ENCODE measurements at regions not wholly inside any gene's neighbourhood (a gene's known extent, or its start where the extent isn't known, plus 50 kb on each side); places are given as distances from the start of the nearest gene placed in this dataset.

- no peaks in the 10 kb centered on the region for H3K4me1 ChIP-seq (ENCODE audit: insufficient read depth, low read length, severe bottlenecking)
- no peaks in the 10 kb centered on the region for H3K27me3 ChIP-seq (ENCODE audit: insufficient read depth, low read length)
- no peak overlapping the region for H3K9ac ChIP-seq (ENCODE audit: low read length)
- H3K36me3 ChIP-seq (ENCODE audit: insufficient read depth, low read length), result no peaks in the 10 kb centered on the region
- H3K79me2 ChIP-seq (ENCODE audit: insufficient read depth, low read length), result no peaks in the 10 kb centered on the region
- H3K27ac ChIP-seq (ENCODE audit: low read depth, low read length, poor library complexity, severe bottlenecking), result no peak overlapping the region
- TF ChIP-seq EZH2 (IDR thresholded peaks at IDR 0.05; ENCODE audit: borderline replicate concordance, low read length) (no peak), CTCF (IDR thresholded peaks at IDR 0.05; ENCODE audit: low read length) (no peak)
- no peak overlapping the region for H3K4me2 ChIP-seq (ENCODE audit: low read length)
- H3K9me3 ChIP-seq (ENCODE audit: low read length), result no peaks in the 10 kb centered on the region
- H4K20me1 ChIP-seq (ENCODE audit: insufficient read depth, low read length), result no peaks in the 10 kb centered on the region
- H3F3A ChIP-seq (ENCODE audit: insufficient read depth, low read length), result no peaks in the 10 kb centered on the region
- H3K4me3 ChIP-seq (ENCODE audit: low read depth, low read length, poor library complexity, severe bottlenecking), result no peak overlapping the region
- H2AFZ ChIP-seq (ENCODE audit: low read length), result no peak overlapping the region
- H3K9me2 ChIP-seq (ENCODE audit: low read depth, low read length), result no peaks in the 10 kb centered on the region
Measured at GRCh38 chr12:125276567-125276966, 211.3 kb downstream of the AACS start.

GRCh38 chr12:125280482-125281377 is 215.5 kb downstream of the AACS start:
- no peak overlapping the region for H3K4me3 ChIP-seq (ENCODE audit: low read depth, low read length, poor library complexity, severe bottlenecking)

GRCh38 chr12:125282921-125283320 is 217.7 kb downstream of the AACS start:
- Histone ChIP-seq H4K20me1 (ENCODE audit: insufficient read depth, low read length) (no peaks in the 10 kb centered on the region), H3K4me1 (ENCODE audit: insufficient read depth, low read length, severe bottlenecking) (no peaks in the 10 kb centered on the region), H3K27me3 (ENCODE audit: insufficient read depth, low read length) (0 out of 2 replicates have a peak, but pooled peaks cover 5% of the 10 kb centered on the region), H3K36me3 (ENCODE audit: insufficient read depth, low read length) (no peaks in the 10 kb centered on the region), H3K9me2 (ENCODE audit: low read depth, low read length) (no peaks in the 10 kb centered on the region), H3K4me2 (ENCODE audit: low read length) (no peak overlapping the region), H3F3A (ENCODE audit: insufficient read depth, low read length) (no peaks in the 10 kb centered on the region), H3K27ac (ENCODE audit: low read depth, low read length, poor library complexity, severe bottlenecking) (no peak overlapping the region), H3K4me3 (ENCODE audit: low read depth, low read length, poor library complexity, severe bottlenecking) (no peak overlapping the region), H3K9me3 (ENCODE audit: low read length) (no peaks in the 10 kb centered on the region), H3K79me2 (ENCODE audit: insufficient read depth, low read length) (no peaks in the 10 kb centered on the region), H3K9ac (ENCODE audit: low read length) (no peak overlapping the region), H2AFZ (ENCODE audit: low read length) (no peak overlapping the region)
- no peak for TF ChIP-seq CTCF (IDR thresholded peaks at IDR 0.05; ENCODE audit: low read length)
- no peak for TF ChIP-seq EZH2 (IDR thresholded peaks at IDR 0.05; ENCODE audit: borderline replicate concordance, low read length)

More at GRCh38 chr12:125280482-125281377, 215.5 kb downstream of the AACS start:
- no peak overlapping the region for H3K27ac ChIP-seq (ENCODE audit: low read depth, low read length, poor library complexity, severe bottlenecking)
- no peak overlapping the region for H3K4me2 ChIP-seq (ENCODE audit: low read length)
- no peaks in the 10 kb centered on the region for H3K4me1 ChIP-seq (ENCODE audit: insufficient read depth, low read length, severe bottlenecking)
- no peaks in the 10 kb centered on the region for H3K9me2 ChIP-seq (ENCODE audit: low read depth, low read length)
- H2AFZ ChIP-seq (ENCODE audit: low read length), result no peak overlapping the region
- TF ChIP-seq CTCF (IDR thresholded peaks at IDR 0.05; ENCODE audit: low read length) (no peak), EZH2 (IDR thresholded peaks at IDR 0.05; ENCODE audit: borderline replicate concordance, low read length) (no peak)
- H3K9me3 ChIP-seq (ENCODE audit: low read length), result no peaks in the 10 kb centered on the region
- H3F3A ChIP-seq (ENCODE audit: insufficient read depth, low read length), result no peaks in the 10 kb centered on the region
- 0 out of 2 replicates have a peak, but pooled peaks cover 5% of the 10 kb centered on the region for H3K27me3 ChIP-seq (ENCODE audit: insufficient read depth, low read length)
- no peaks in the 10 kb centered on the region for H3K36me3 ChIP-seq (ENCODE audit: insufficient read depth, low read length)
- no peak overlapping the region for H3K9ac ChIP-seq (ENCODE audit: low read length)
- no peaks in the 10 kb centered on the region for H3K79me2 ChIP-seq (ENCODE audit: insufficient read depth, low read length)
- no peaks in the 10 kb centered on the region for H4K20me1 ChIP-seq (ENCODE audit: insufficient read depth, low read length)
